ENCODE measurements at regions not wholly inside any gene's neighbourhood (a gene's known extent, or its start where the extent isn't known, plus 50 kb on each side); places are given as distances from the start of the nearest gene placed in this dataset.

DNA sequence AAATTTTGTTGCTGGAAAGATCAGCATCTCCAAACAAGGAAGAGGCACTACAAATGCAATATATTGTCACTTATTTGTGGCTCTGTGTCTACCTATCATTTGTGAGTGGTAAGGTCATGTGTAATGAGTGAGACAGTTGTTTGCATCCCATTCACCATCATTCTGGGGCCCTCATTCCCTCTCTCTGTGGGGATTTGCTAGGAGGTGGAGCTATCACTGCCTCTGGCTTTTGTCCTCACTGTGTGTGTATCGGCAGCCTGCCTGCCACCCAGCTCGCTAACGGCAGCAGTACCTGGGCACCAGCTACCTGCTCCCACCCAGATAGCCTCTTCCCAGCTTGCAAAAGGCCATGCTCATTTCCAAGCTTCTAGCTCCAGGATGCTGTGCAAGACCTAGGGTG lies 379.2 kb upstream of the ZFHX3 start:
- no peak for DNase-seq (ENCODE audit: low read depth in 1 of 2, low spot score in 2 of 2)
- WGBS, 2 experiments (ENCODE audit: extremely low coverage in 1 of 2, insufficient coverage in 1 of 2, insufficient read length in 1 of 2, insufficient replicate concordance in 2 of 2, low coverage in 1 of 2, low lambda C conversion rate in 2 of 2, missing lambda C conversion rate in 1 of 2): 81% methylated on average over 3 of the region's 3 CpGs; no CpG with 5 or more reads in 1 of the 2 experiments
- TF ChIP-seq RNF2 (IDR thresholded peaks at IDR 0.05; ENCODE audit: borderline replicate concordance, low read depth, low read length, missing control alignments, poor library complexity, severe bottlenecking): no peak
- no peak for TF ChIP-seq SIX5 (IDR thresholded peaks at IDR 0.05; ENCODE audit: low read depth, low read length)
- no peak for TF ChIP-seq TEAD4 (IDR thresholded peaks at IDR 0.05; ENCODE audit: low read depth, low read length)
- no peak for TF ChIP-seq EGR1 (IDR thresholded peaks at IDR 0.05; ENCODE audit: borderline replicate concordance, low read depth, low read length)
- no peak for TF ChIP-seq SP4 (IDR thresholded peaks at IDR 0.05; ENCODE audit: low read length)

More for the DNA sequence above, 379.2 kb upstream of the ZFHX3 start:
- Histone ChIP-seq H3K36me3 (ENCODE audit: control insufficient read depth in 2 of 4, insufficient read depth in 4 of 4, low read length in 3 of 4) (no peaks in the 10 kb centered on the region), H3K4me3 (ENCODE audit: extremely low read depth in 1 of 4, insufficient read depth in 2 of 4, low read depth in 3 of 4, low read length in 4 of 4) (no peak overlapping the region), H3K9me3 (ENCODE audit: insufficient read depth in 2 of 2, low read depth in 1 of 2, low read length in 1 of 2) (no peaks in the 10 kb centered on the region), H3K9ac (replicated peaks in 1 of 4; ENCODE audit: extremely low read depth in 1 of 4, low read depth in 3 of 4, low read length in 3 of 4) (no peak overlapping the region), H3K23ac (ENCODE audit: insufficient read length) (no peak overlapping the region), H2BK5ac (ENCODE audit: low read depth, low read length) (no peak overlapping the region), H3K27ac (ENCODE audit: low read depth, low read length) (no peak overlapping the region), H2BK120ac (replicated peaks; ENCODE audit: low read depth, low read length) (no peak overlapping the region), H4K91ac (replicated peaks; ENCODE audit: insufficient read length, low read length) (no peak overlapping the region), H4K20me1 (replicated peaks in 1 of 2; ENCODE audit: control insufficient read depth in 1 of 2, insufficient read depth in 2 of 2, low read length in 2 of 2) (no peaks in the 10 kb centered on the region), H3K4ac (replicated peaks; ENCODE audit: insufficient read length, low read depth, low read length) (no peak overlapping the region), H3K27me3 (replicated peaks in 1 of 4; ENCODE audit: control insufficient read depth in 3 of 4, extremely low read depth in 1 of 4, insufficient read depth in 3 of 4, low read length in 3 of 4) (no peaks in the 10 kb centered on the region), H3K4me1 (replicated peaks in 1 of 4; ENCODE audit: control insufficient read depth in 3 of 4, insufficient read depth in 4 of 4, low read length in 3 of 4) (no peaks in the 10 kb centered on the region), H3K14ac (ENCODE audit: insufficient read length) (no peak overlapping the region), H3K79me1 (ENCODE audit: low read depth, low read length) (no peaks in the 10 kb centered on the region), H4K8ac (ENCODE audit: extremely low read depth, insufficient read depth, low read length) (no peak overlapping the region), H2BK12ac (ENCODE audit: low read depth, low read length) (no peak overlapping the region), H2BK15ac (ENCODE audit: low read length) (0 out of 2 replicates have a peak overlapping the region, but pooled peaks have one; percentile 53), H2AK5ac (ENCODE audit: low read depth, low read length) (no peak overlapping the region), H3K56ac (replicated peaks; ENCODE audit: insufficient read length, low read depth, low read length) (no peak overlapping the region), H2AFZ (ENCODE audit: low read length) (0 out of 2 replicates have a peak overlapping the region, but pooled peaks have one; percentile 11), H2BK20ac (ENCODE audit: low read length) (no peak overlapping the region), H3K23me2 (ENCODE audit: low read depth, low read length) (no peaks in the 10 kb centered on the region), H4K5ac (ENCODE audit: insufficient read length, low read depth, low read length) (no peak overlapping the region), H3K4me2 (ENCODE audit: insufficient read depth in 1 of 2, low read depth in 2 of 2, low read length in 2 of 2) (no peak overlapping the region), H3K79me2 (ENCODE audit: control insufficient read depth in 1 of 2, insufficient read depth in 2 of 2, low read length in 2 of 2) (no peaks in the 10 kb centered on the region), H3K18ac (ENCODE audit: extremely low read depth, low read length) (no peak overlapping the region)
- FAIRE-seq: no peak
- CTCF ChIA-PET (ENCODE audit: partially characterized antibody): no interaction called here
- POLR2A ChIA-PET (ENCODE audit: partially characterized antibody): no interaction called here

Measured in H1 (cell line).